ENCODE measurements at regions not wholly inside any gene's neighbourhood (a gene's known extent, or its start where the extent isn't known, plus 50 kb on each side); places are given as distances from the start of the nearest gene placed in this dataset.

GRCh38 chr2:81974216-81974615, 1669.7 kb upstream of the LRRTM1 start:
- TF ChIP-seq CTCF (IDR thresholded peaks at IDR 0.05) (no peak), POLR2AphosphoS5 (IDR thresholded peaks at IDR 0.05; ENCODE audit: low read depth, low read length) (no peak), TCF7L2 (IDR thresholded peaks at IDR 0.05; ENCODE audit: low read depth, low read length) (no peak), SIN3A (IDR thresholded peaks at IDR 0.05; ENCODE audit: borderline replicate concordance, insufficient read depth, low read depth, low read length) (no peak)
- TF ChIP-seq, protein P1, sequence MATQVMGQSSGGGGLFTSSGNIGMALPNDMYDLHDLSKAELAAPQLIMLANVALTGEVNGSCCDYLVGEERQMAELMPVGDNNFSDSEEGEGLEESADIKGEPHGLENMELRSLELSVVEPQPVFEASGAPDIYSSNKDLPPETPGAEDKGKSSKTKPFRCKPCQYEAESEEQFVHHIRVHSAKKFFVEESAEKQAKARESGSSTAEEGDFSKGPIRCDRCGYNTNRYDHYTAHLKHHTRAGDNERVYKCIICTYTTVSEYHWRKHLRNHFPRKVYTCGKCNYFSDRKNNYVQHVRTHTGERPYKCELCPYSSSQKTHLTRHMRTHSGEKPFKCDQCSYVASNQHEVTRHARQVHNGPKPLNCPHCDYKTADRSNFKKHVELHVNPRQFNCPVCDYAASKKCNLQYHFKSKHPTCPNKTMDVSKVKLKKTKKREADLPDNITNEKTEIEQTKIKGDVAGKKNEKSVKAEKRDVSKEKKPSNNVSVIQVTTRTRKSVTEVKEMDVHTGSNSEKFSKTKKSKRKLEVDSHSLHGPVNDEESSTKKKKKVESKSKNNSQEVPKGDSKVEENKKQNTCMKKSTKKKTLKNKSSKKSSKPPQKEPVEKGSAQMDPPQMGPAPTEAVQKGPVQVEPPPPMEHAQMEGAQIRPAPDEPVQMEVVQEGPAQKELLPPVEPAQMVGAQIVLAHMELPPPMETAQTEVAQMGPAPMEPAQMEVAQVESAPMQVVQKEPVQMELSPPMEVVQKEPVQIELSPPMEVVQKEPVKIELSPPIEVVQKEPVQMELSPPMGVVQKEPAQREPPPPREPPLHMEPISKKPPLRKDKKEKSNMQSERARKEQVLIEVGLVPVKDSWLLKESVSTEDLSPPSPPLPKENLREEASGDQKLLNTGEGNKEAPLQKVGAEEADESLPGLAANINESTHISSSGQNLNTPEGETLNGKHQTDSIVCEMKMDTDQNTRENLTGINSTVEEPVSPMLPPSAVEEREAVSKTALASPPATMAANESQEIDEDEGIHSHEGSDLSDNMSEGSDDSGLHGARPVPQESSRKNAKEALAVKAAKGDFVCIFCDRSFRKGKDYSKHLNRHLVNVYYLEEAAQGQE (IDR thresholded peaks at IDR 0.05; ENCODE audit: insufficient read depth in 1 of 2, low read depth in 2 of 2, low read length in 1 of 2), result no peak

Data from Panc1 (cell line).